ENCODE measurements at regions not wholly inside any gene's neighbourhood (a gene's known extent, or its start where the extent isn't known, plus 50 kb on each side); places are given as distances from the start of the nearest gene placed in this dataset.
"Not testable (repeated sequence)": the region's sequence is repeated elsewhere in the genome, so short reads cannot be mapped to it uniquely, and the experiment has no call there.

DNA sequence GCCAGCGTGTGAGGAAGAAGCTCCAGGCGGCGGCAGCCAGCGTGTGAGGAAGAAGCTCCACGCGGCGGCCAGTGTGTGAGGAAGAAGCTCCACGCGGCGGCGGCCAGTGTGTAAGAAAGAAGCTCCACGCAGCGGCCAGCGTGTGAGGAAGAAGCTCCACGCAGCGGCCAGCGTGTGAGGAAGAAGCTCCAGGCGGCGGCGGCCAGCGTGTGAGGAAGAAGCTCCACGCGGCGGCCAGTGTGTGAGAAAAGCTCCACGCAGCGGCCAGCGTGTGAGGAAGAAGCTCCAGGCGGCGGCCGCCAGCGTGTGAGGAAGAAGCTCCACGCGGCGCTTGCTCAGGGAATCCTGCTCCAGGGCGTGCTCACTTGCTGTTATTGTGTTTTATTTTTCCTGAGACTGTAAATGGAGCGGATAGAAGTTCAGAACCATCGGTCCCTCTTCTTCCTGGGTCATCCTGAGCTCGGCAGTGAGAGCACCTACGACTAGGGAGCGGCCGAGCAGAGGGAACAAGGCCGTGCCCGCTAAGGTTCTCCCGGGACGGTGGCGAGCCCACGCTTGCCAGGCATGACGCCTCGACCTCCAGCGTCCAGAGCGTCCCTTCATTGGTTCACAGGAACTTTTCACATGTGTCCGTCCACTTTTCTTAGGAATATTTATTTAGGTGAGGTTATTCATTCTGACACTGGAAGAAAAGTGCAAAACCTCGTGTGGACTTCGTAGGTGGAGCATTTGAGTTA, 94.2 kb downstream of the TMEM18 start:
- no peak for DNase-seq (ENCODE audit: low read depth)
- TF ChIP-seq, protein P1, sequence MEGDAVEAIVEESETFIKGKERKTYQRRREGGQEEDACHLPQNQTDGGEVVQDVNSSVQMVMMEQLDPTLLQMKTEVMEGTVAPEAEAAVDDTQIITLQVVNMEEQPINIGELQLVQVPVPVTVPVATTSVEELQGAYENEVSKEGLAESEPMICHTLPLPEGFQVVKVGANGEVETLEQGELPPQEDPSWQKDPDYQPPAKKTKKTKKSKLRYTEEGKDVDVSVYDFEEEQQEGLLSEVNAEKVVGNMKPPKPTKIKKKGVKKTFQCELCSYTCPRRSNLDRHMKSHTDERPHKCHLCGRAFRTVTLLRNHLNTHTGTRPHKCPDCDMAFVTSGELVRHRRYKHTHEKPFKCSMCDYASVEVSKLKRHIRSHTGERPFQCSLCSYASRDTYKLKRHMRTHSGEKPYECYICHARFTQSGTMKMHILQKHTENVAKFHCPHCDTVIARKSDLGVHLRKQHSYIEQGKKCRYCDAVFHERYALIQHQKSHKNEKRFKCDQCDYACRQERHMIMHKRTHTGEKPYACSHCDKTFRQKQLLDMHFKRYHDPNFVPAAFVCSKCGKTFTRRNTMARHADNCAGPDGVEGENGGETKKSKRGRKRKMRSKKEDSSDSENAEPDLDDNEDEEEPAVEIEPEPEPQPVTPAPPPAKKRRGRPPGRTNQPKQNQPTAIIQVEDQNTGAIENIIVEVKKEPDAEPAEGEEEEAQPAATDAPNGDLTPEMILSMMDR (IDR thresholded peaks at IDR 0.05; ENCODE audit: low read depth, low read length, missing control alignments) = no peak
- H3K4me3 ChIP-seq (ENCODE audit: low read depth, low read length) = no peak overlapping the region

GRCh38 chr2:582289-582688, 94.9 kb downstream of the TMEM18 start:
- H3K4me3 ChIP-seq (ENCODE audit: low read depth, low read length); DNase-seq (ENCODE audit: low read depth): not testable (repeated sequence)

DNA sequence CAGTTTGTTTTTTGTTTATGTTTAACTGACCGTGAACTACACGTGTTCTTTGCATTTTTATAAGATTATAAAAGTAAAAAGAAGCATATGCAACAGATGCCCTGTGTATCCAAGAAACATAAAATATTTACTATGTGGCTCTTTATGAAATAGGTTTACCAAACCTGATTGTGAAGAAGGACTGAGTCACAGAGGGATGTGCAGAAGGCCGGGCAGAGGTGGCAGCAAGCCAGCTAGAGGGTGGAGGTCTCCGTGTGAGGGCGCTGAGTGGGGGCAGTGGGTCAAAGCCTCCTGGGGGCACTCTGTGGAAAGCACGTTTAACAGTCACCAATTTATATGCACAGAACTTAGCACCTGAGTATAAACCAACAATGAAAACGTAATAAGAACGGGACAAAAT, 97.2 kb downstream of the TMEM18 start:
- TF ChIP-seq, protein P1 (IDR thresholded peaks at IDR 0.05; ENCODE audit: low read depth, low read length, missing control alignments) = no peak
- H3K4me3 ChIP-seq (ENCODE audit: low read depth, low read length) = no peak overlapping the region
- no peak for DNase-seq (ENCODE audit: low read depth)

- H3K4me3 ChIP-seq (ENCODE audit: low read depth, low read length) = no peak overlapping the region
- no peak for DNase-seq (ENCODE audit: low read depth)
- TF ChIP-seq, protein P1 (IDR thresholded peaks at IDR 0.05; ENCODE audit: low read depth, low read length, missing control alignments) = no peak
Measured at GRCh38 chr2:579351-579886, 97.8 kb downstream of the TMEM18 start.

DNA sequence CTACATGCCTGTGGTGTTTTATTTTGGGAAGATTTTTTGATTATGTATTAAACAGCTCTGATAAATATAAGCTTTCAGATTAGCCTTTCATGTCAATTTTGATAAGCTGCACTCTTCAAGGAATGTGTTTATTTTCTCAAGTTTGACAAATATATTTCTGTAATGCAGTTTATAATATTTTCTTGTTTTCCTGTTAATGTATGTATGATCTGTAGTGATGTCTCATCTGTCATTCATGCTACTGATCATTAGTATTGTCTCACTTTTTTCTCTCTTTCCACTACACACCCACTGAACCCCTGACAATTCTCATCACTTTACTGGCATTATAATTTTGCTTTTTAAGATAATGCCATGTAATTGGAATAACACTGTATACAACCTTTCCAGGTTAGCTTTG, 100.9 kb downstream of the TMEM18 start:
- H3K4me3 ChIP-seq (ENCODE audit: low read depth, low read length) = no peak overlapping the region
- no peak for DNase-seq (ENCODE audit: low read depth)
- TF ChIP-seq, protein P1 (IDR thresholded peaks at IDR 0.05; ENCODE audit: low read depth, low read length, missing control alignments) = no peak

DNA sequence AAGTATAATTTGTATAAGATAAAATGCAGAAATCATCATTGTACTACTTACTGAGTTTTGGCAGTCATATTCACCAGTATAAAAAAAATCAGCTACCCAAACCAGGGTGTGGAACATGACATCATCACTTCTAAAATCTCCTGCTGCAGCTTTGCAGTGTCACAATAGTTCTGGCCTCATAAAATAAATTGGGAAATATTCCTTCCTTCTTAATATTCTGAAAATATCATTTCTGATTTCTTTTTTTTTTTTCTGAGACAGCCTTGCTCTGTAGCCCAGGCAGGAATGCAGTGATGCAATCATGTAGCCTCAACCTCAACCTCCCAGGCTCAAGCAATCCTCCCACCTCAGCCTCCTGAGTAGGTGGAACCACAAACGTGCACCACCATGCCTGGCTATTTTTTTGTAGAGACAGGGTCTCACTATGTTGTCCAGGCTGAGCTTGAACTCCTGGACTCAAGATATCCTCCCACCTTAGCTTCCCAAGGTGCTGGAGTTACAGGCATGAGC, 101.4 kb downstream of the TMEM18 start:
- TF ChIP-seq, protein P1 (IDR thresholded peaks at IDR 0.05; ENCODE audit: low read depth, low read length, missing control alignments) = no peak
- DNase-seq (ENCODE audit: low read depth) = no peak
- no peak overlapping the region for H3K4me3 ChIP-seq (ENCODE audit: low read depth, low read length)

DNA sequence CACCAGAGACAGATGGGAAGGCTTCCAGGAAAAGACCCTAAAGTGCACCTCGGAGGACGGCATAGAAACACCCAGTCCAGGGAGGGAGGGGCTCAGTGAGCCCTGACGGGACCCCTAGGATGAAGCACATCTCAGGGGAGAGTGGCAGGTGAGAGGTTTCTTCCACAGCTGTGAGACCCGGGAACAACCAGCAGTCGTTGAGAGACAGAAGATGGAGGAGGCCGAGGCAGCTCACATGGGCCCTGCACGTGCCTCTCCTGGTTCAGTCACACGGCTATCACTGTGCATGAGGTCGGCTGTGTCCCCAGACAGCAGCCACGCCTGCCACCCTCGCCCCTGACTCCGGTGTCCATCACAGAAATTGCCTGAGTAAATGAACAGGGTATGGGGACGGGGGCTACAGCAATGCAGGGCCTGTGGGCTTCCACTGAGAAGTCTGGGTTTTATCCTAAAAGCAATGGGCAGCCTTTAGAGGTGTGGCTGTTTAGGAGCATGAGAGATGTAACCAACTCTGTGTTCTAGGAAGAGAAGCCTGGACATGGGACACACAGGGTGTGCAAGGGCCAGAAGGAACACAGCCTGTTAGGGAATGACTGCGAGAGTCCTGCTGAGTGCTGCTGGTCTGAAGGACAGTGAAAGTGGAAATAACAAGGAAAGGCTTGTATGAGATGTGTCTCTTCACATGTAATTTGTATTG, 102.0 kb downstream of the TMEM18 start:
- H3K4me3 ChIP-seq (ENCODE audit: low read depth, low read length) = no peak overlapping the region
- DNase-seq (ENCODE audit: low read depth) = no peak
- TF ChIP-seq, protein P1 (IDR thresholded peaks at IDR 0.05; ENCODE audit: low read depth, low read length, missing control alignments) = no peak

Data from GM12864 (cell line).